Vagina (tissue), 2 donors: ENCODE measurements at regions not wholly inside any gene's neighbourhood (a gene's known extent, or its start where the extent isn't known, plus 50 kb on each side); places are given as distances from the start of the nearest gene placed in this dataset.

Experiments used
- POLR2A ChIP-seq, 2 donors: fragments of 450-650 bp; IDR thresholded peaks; one replicate each; pipeline ENCODE4 v1.6.1; 2017; ENCODE audit warnings: antibody characterized with exemption in 2 of 2, mild to moderate bottlenecking in 2 of 2, moderate library complexity in 2 of 2
- POLR2AphosphoS5 ChIP-seq, 2 donors: sonication (generic); formaldehyde crosslinking; IDR thresholded peaks; one replicate each; pipeline ENCODE4 v1.9.0; 2017; ENCODE audit warnings: antibody characterized with exemption in 2 of 2, mild to moderate bottlenecking in 2 of 2, low read depth in 1 of 2; ENCODE audit not compliant: insufficient read depth in 1 of 2
- TF ChIP-seq, protein P1 (sequence below), 3 experiments: fragments of 450-650 bp in 2 of 3; fragments of 200-600 bp in 1 of 3; sonication (generic) in 1 of 3; IDR thresholded peaks; one replicate each; pipeline ENCODE4 v1.5.1; 2017 to 2019; ENCODE audit warnings: antibody characterized with exemption in 3 of 3, mild to moderate bottlenecking in 2 of 3, moderate library complexity in 2 of 3

- TF ChIP-seq POLR2A (IDR thresholded peaks at IDR 0.05) (no peak), POLR2AphosphoS5 (IDR thresholded peaks at IDR 0.05; ENCODE audit: insufficient read depth in 1 of 2, low read depth in 1 of 2) (no peak)
- TF ChIP-seq, protein P1, sequence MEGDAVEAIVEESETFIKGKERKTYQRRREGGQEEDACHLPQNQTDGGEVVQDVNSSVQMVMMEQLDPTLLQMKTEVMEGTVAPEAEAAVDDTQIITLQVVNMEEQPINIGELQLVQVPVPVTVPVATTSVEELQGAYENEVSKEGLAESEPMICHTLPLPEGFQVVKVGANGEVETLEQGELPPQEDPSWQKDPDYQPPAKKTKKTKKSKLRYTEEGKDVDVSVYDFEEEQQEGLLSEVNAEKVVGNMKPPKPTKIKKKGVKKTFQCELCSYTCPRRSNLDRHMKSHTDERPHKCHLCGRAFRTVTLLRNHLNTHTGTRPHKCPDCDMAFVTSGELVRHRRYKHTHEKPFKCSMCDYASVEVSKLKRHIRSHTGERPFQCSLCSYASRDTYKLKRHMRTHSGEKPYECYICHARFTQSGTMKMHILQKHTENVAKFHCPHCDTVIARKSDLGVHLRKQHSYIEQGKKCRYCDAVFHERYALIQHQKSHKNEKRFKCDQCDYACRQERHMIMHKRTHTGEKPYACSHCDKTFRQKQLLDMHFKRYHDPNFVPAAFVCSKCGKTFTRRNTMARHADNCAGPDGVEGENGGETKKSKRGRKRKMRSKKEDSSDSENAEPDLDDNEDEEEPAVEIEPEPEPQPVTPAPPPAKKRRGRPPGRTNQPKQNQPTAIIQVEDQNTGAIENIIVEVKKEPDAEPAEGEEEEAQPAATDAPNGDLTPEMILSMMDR (IDR thresholded peaks at IDR 0.05) = no peak
Observed at GRCh38 chr17:79458356-79458755, 152.5 kb downstream of the RBFOX3 start.
